Endothelial cell of umbilical vein (primary cell): ENCODE measurements at regions not wholly inside any gene's neighbourhood (a gene's known extent, or its start where the extent isn't known, plus 50 kb on each side); places are given as distances from the start of the nearest gene placed in this dataset.

ENCODE experiments used
- EZH2 ChIP-seq: IDR thresholded peaks from 2 replicates; pipeline ENCODE4 v1.6.1; 2012; ENCODE audit warnings: borderline replicate concordance, low read depth, mild to moderate bottlenecking, moderate library complexity, low read length, inconsistent platforms; ENCODE audit not compliant: severe bottlenecking
- FOS ChIP-seq: IDR thresholded peaks from 2 replicates; pipeline ENCODE4 v1.6.1; 2011; ENCODE audit warnings: mild to moderate bottlenecking, low read length, moderate library complexity, borderline replicate concordance; ENCODE audit not compliant: insufficient read depth
- GATA2 ChIP-seq: IDR thresholded peaks from 2 replicates; pipeline ENCODE4 v1.7.0; 2011; ENCODE audit warnings: low read depth, mild to moderate bottlenecking, moderate library complexity, mixed read lengths, low read length; ENCODE audit not compliant: insufficient read length, insufficient read depth
- JUN ChIP-seq: IDR thresholded peaks from 2 replicates; pipeline ENCODE4 v1.6.1; 2011; ENCODE audit warnings: borderline replicate concordance, low read depth; ENCODE audit not compliant: insufficient read length, insufficient read depth
- MYC ChIP-seq: IDR thresholded peaks from one replicate; pipeline ENCODE4 v1.6.1; 2011; ENCODE audit warnings: mild to moderate bottlenecking, low read depth, low read length
- POLR2A ChIP-seq: IDR thresholded peaks from 2 replicates; pipeline ENCODE4 v1.6.1; 2012; ENCODE audit warnings: low read depth, mild to moderate bottlenecking, control low read depth, low read length
- POLR2AphosphoS5 ChIP-seq: IDR thresholded peaks from 2 replicates; pipeline ENCODE4 v1.6.1; 2012; ENCODE audit warnings: low read depth, mild to moderate bottlenecking, control low read depth, low read length, moderate library complexity; ENCODE audit not compliant: insufficient read depth
- TF ChIP-seq, protein P1 (sequence below), 2 donors: IDR thresholded peaks; 1 replicate in 1 of 2; 2 replicates in 1 of 2; pipeline ENCODE4 v1.5.1; 2011; ENCODE audit warnings: low read length in 2 of 2, mild to moderate bottlenecking in 2 of 2, moderate library complexity in 2 of 2, control low read depth in 1 of 2, inconsistent platforms in 1 of 2, low read depth in 1 of 2; ENCODE audit not compliant: insufficient read depth in 1 of 2; ENCODE audit errors: extremely low read depth in 1 of 2
- TF ChIP-seq, protein P2 (sequence below): IDR thresholded peaks from 2 replicates; pipeline ENCODE4 v1.6.1; 2011; ENCODE audit not compliant: insufficient read depth, insufficient read length

DNA sequence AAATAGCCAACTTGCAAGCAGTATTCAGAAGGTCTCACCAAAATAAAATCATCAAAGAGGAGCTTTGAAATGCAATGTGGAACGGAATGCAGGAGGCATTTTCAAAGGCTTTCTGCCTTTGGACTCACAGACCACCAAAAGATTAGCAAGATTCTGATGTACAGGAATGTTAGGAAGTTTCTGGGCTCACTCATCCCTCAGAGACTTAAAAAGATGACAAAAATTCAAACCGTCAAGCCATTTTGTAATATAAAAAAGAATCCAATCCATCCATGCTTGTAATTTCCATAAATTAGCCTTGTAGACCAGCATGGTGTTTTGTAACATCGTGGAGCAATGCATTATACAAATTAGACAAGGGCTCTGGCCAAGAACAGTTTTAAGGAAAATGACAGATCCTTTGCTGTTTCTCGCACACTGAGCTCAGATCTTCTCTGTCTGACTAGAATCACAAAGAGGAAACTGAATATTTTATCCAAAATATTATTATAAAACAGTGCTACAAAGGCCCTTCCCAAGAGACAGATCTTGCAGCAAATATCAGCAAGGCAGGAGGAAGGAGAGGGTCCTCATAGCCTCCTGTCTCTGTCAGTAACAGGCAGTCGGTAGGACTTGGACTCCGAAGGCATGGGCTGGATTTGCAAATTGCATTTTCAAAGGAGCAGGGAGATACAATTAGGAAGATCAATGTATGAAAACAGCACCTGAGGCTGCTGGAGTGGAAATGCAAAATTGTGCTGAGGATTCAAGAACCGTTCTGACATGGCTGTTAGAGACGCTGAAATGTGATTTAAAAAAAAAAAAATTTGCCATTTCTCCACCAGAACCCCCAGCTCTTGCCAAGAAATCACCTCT is 57.4 kb upstream of the NRP1 start:
- no peak for TF ChIP-seq POLR2AphosphoS5
- TF ChIP-seq, protein P1, sequence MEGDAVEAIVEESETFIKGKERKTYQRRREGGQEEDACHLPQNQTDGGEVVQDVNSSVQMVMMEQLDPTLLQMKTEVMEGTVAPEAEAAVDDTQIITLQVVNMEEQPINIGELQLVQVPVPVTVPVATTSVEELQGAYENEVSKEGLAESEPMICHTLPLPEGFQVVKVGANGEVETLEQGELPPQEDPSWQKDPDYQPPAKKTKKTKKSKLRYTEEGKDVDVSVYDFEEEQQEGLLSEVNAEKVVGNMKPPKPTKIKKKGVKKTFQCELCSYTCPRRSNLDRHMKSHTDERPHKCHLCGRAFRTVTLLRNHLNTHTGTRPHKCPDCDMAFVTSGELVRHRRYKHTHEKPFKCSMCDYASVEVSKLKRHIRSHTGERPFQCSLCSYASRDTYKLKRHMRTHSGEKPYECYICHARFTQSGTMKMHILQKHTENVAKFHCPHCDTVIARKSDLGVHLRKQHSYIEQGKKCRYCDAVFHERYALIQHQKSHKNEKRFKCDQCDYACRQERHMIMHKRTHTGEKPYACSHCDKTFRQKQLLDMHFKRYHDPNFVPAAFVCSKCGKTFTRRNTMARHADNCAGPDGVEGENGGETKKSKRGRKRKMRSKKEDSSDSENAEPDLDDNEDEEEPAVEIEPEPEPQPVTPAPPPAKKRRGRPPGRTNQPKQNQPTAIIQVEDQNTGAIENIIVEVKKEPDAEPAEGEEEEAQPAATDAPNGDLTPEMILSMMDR (IDR thresholded peaks at IDR 0.05; ENCODE audit: extremely low read depth in 1 of 2, insufficient read depth in 1 of 2, low read depth in 1 of 2, low read length in 2 of 2): no peak
- no peak for TF ChIP-seq POLR2A
- no peak for TF ChIP-seq EZH2
- TF ChIP-seq JUN: no peak
- no peak for TF ChIP-seq FOS
- TF ChIP-seq, protein P2, sequence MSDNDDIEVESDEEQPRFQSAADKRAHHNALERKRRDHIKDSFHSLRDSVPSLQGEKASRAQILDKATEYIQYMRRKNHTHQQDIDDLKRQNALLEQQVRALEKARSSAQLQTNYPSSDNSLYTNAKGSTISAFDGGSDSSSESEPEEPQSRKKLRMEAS: no peak
- TF ChIP-seq MYC: no peak
- TF ChIP-seq GATA2: no peak
